HCT116 (cell line): ENCODE measurements at regions not wholly inside any gene's neighbourhood (a gene's known extent, or its start where the extent isn't known, plus 50 kb on each side); places are given as distances from the start of the nearest gene placed in this dataset.

Source experiments
- ATAC-seq: fragments of 200-7000 bp; cut with Tn5 transposase; 2 replicates; pipeline ENCODE4 v1.9.1; 2020; ENCODE audit warnings: mild to moderate bottlenecking, moderate library complexity
- BruUV-seq: library from RNA; stranded (reverse); fragments of 400-500 nt; replicated peaks from 2 replicates; lab custom pipeline; 2021; lab: Mats Ljungman, UMichigan
- CTCF ChIA-PET: fragments of 300-600 bp; sonication (Branson Sonifier 250); formaldehyde crosslinking; loops from one replicate; lab custom pipeline; 2021; ENCODE audit warnings: antibody characterized with exemption; lab: Charles Lee
- POLR2A ChIA-PET: fragments of 300-600, 350-600 bp; sonication (Branson Sonifier 250); formaldehyde crosslinking; loops from one replicate; lab custom pipeline; 2021; ENCODE audit warnings: antibody characterized with exemption; lab: Charles Lee
- RAD21 ChIA-PET, 2 experiments: fragments of 300-600 bp; sonication (Branson Sonifier 250); formaldehyde crosslinking; loops; one replicate each; lab custom pipeline; 2023; ENCODE audit warnings: low total read pairs in 2 of 2; ENCODE audit not compliant: uncharacterized antibody in 2 of 2, unreplicated experiment in 2 of 2, low non-redundant PET in 1 of 2; lab: Charles Lee
- DNase-seq: peaks from one replicate; pipeline ENCODE4 v3.0.0-alpha.2; 2010; ENCODE audit warnings: low read depth, low spot score
- H2AFZ ChIP-seq: fragments of 200-600 bp; shearing (Covaris generic), sonication (generic); 2 replicates; pipeline ENCODE4 v1.6.1; 2017; ENCODE audit warnings: low read depth, mixed run types, mixed read lengths, antibody characterized with exemption, low read length; ENCODE audit not compliant: poor library complexity, severe bottlenecking
- H3K27ac ChIP-seq: 2 replicates; pipeline ENCODE4 v1.5.1; 2012; ENCODE audit warnings: low read depth, low read length
- H3K27me3 ChIP-seq: fragments of 200-600 bp; sonication (generic); 2 replicates; pipeline ENCODE4 v1.6.1; 2016; ENCODE audit warnings: mixed run types, low read length, mixed read lengths; ENCODE audit not compliant: insufficient read depth
- H3K36me3 ChIP-seq, 2 experiments: fragments of 200-500 bp in 1 of 2; fragments of 200-600 bp in 1 of 2; sonication (Bioruptor generic) in 1 of 2; sonication (generic) in 1 of 2; 2 replicates each; pipeline versions ENCODE4 v1.5.1 to v1.6.1; 2014 to 2016; ENCODE audit warnings: low read length in 2 of 2, inconsistent platforms in 1 of 2, mixed read lengths in 1 of 2, mixed run types in 1 of 2; ENCODE audit not compliant: insufficient read depth in 2 of 2, control insufficient read depth in 1 of 2
- H3K4me1 ChIP-seq, 2 experiments: fragments of 200-600 bp in 1 of 2; sonication (generic) in 1 of 2; 2 replicates each; pipeline versions ENCODE4 v1.5.1 to v1.6.1; 2012 to 2017; ENCODE audit warnings: low read length in 2 of 2, inconsistent platforms in 1 of 2, mild to moderate bottlenecking in 1 of 2, mixed read lengths in 1 of 2, mixed run types in 1 of 2, moderate library complexity in 1 of 2; ENCODE audit not compliant: insufficient read depth in 2 of 2, control insufficient read depth in 1 of 2
- H3K4me2 ChIP-seq: fragments of 200-600 bp; sonication (generic); 2 replicates; pipeline ENCODE4 v1.6.1; 2017; ENCODE audit warnings: mixed run types, low read length, mixed read lengths
- H3K4me3 ChIP-seq, 2 experiments: fragments of 200-600 bp in 1 of 2; sonication (generic) in 1 of 2; replicated peaks in 1 of 2; 2 replicates each; pipeline ENCODE4 v1.5.1; 2011 to 2016; ENCODE audit warnings: low read length in 2 of 2, control low read depth in 1 of 2, low read depth in 1 of 2, mild to moderate bottlenecking in 1 of 2, mixed read lengths in 1 of 2, mixed run types in 1 of 2
- H3K79me2 ChIP-seq: fragments of 200-600 bp; sonication (generic); 2 replicates; pipeline ENCODE4 v1.6.1; 2017; ENCODE audit warnings: mild to moderate bottlenecking, mixed run types, low read length, moderate library complexity, mixed read lengths; ENCODE audit not compliant: insufficient read depth
- H3K9ac ChIP-seq: fragments of 200-600 bp; sonication (generic); 2 replicates; pipeline ENCODE4 v1.6.1; 2016; ENCODE audit warnings: low read length, mixed read lengths
- H3K9me2 ChIP-seq: fragments of 200-600 bp; sonication (generic), shearing (Covaris generic); 2 replicates; pipeline ENCODE4 v1.6.1; 2017; ENCODE audit warnings: mixed run types, mild to moderate bottlenecking, moderate library complexity; ENCODE audit not compliant: insufficient read depth
- H3K9me3 ChIP-seq, 2 experiments: fragments of 200-500 bp in 1 of 2; fragments of 200-600 bp in 1 of 2; sonication (Bioruptor generic) in 1 of 2; sonication (generic) in 1 of 2; 2 replicates each; pipeline ENCODE4 v1.6.1; 2014 to 2017; ENCODE audit warnings: low read length in 2 of 2, mixed read lengths in 2 of 2, inconsistent platforms in 1 of 2, low read depth in 1 of 2, mild to moderate bottlenecking in 1 of 2, mixed run types in 1 of 2, moderate library complexity in 1 of 2; ENCODE audit not compliant: control insufficient read depth in 1 of 2, insufficient read depth in 1 of 2
- H4K20me1 ChIP-seq: fragments of 200-600 bp; sonication (generic), shearing (Covaris generic); 2 replicates; pipeline ENCODE4 v1.6.1; 2017; ENCODE audit warnings: mixed run types, mild to moderate bottlenecking, moderate library complexity; ENCODE audit not compliant: insufficient read depth
- CBX3 ChIP-seq: IDR thresholded peaks from 2 replicates; pipeline ENCODE4 v1.6.1; 2012; ENCODE audit warnings: low read depth
- CEBPB ChIP-seq: IDR thresholded peaks from 2 replicates; pipeline ENCODE4 v1.6.1; 2012; ENCODE audit warnings: low read depth
- EGR1 ChIP-seq: IDR thresholded peaks from 2 replicates; pipeline ENCODE4 v1.6.1; 2012; ENCODE audit warnings: low read depth
- ELF1 ChIP-seq: IDR thresholded peaks from 2 replicates; pipeline ENCODE4 v1.6.1; 2012; ENCODE audit warnings: low read depth, borderline replicate concordance
- POLR2AphosphoS5 ChIP-seq: IDR thresholded peaks from 2 replicates; pipeline ENCODE4 v1.6.1; 2011; ENCODE audit warnings: mild to moderate bottlenecking, low read depth, low read length, moderate library complexity
- SIN3A ChIP-seq: IDR thresholded peaks from 2 replicates; pipeline ENCODE4 v1.6.1; 2012; ENCODE audit warnings: low read depth
- SP1 ChIP-seq: IDR thresholded peaks from 2 replicates; pipeline ENCODE4 v1.6.1; 2012; ENCODE audit warnings: low read depth
- YY1 ChIP-seq: IDR thresholded peaks from 2 replicates; pipeline ENCODE4 v1.6.1; 2011; ENCODE audit warnings: low read length, low read depth, moderate library complexity, mild to moderate bottlenecking; ENCODE audit not compliant: insufficient replicate concordance; ENCODE audit errors: extremely low read depth
- ZFX ChIP-seq: fragments of 450-650 bp; IDR thresholded peaks from 2 replicates; pipeline ENCODE4 v1.6.1; 2017
- ZNF274 ChIP-seq: fragments of 200-500 bp; sonication (Bioruptor generic); IDR thresholded peaks from 2 replicates; pipeline ENCODE4 v1.6.1; 2014; ENCODE audit warnings: mild to moderate bottlenecking, low read depth, low read length, inconsistent platforms
- intact Hi-C: fragments of 100-400 bp; cut with micrococcal nuclease; formaldehyde crosslinking; loops from 2 replicates; pipeline ENCODE4 v1.10.0; 2022
- TF ChIP-seq, protein P1 (sequence below): IDR thresholded peaks from 2 replicates; pipeline ENCODE4 v1.6.1; 2011; ENCODE audit warnings: mild to moderate bottlenecking, low read length, moderate library complexity; ENCODE audit not compliant: insufficient replicate concordance; ENCODE audit errors: extremely low read depth
- TF ChIP-seq, protein P2 (sequence below), 3 experiments: fragments of 200-600 bp in 1 of 3; sonication (generic) in 1 of 3; IDR thresholded peaks in 2 of 3; conservative IDR thresholded peaks in 1 of 3; 2 replicates each; pipeline ENCODE4 v1.5.1; 2012 to 2017; ENCODE audit warnings: low read depth in 2 of 3, low read length in 2 of 3, antibody characterized with exemption in 1 of 3, borderline replicate concordance in 1 of 3, control low read depth in 1 of 3, mild to moderate bottlenecking in 1 of 3, mixed read lengths in 1 of 3, mixed run types in 1 of 3, moderate library complexity in 1 of 3; ENCODE audit not compliant: insufficient read depth in 1 of 3
- TF ChIP-seq, protein P3 (sequence below): IDR thresholded peaks from 2 replicates; pipeline ENCODE4 v1.6.1; 2012

DNA sequence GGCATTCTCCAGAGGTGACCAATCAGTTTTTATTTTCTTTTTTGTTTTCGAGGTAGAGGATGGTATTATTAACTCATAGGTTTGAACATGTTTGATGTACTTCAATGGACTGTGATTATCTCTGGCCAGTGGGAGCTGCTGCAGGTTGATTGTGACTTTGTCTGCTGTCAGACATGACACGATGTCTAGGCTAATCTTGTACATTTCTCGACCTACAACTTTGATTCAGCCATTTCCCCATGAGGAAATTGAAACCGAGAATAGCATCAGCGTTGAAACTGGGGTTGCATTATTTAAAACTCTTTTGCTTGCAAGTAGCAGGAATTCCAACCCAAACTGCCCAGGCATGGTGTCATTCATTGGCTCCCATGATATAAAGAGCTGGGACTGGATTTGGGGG lies 218.9 kb downstream of the CDH26 start:
- Histone ChIP-seq H3K79me2 (no peaks in the 10 kb centered on the region), H2AFZ (no peak overlapping the region), H3K27ac (no peak overlapping the region), H3K4me1 (no peaks in the 10 kb centered on the region), H3K36me3 (no peaks in the 10 kb centered on the region), H3K4me3 (no peak overlapping the region), H3K9ac (no peak overlapping the region), H3K9me3 (no peaks in the 10 kb centered on the region), H3K4me2 (no peak overlapping the region), H3K27me3 (0 out of 2 replicates have a peak, but pooled peaks cover 5% of the 10 kb centered on the region)
- intact Hi-C loops: no loop called here
- ATAC-seq (no peak), DNase-seq (no peak)
- POLR2A ChIA-PET: no interaction called here
- CTCF ChIA-PET: no interaction called here
- BruUV-seq: no TSS peak
- TF ChIP-seq, protein P1, sequence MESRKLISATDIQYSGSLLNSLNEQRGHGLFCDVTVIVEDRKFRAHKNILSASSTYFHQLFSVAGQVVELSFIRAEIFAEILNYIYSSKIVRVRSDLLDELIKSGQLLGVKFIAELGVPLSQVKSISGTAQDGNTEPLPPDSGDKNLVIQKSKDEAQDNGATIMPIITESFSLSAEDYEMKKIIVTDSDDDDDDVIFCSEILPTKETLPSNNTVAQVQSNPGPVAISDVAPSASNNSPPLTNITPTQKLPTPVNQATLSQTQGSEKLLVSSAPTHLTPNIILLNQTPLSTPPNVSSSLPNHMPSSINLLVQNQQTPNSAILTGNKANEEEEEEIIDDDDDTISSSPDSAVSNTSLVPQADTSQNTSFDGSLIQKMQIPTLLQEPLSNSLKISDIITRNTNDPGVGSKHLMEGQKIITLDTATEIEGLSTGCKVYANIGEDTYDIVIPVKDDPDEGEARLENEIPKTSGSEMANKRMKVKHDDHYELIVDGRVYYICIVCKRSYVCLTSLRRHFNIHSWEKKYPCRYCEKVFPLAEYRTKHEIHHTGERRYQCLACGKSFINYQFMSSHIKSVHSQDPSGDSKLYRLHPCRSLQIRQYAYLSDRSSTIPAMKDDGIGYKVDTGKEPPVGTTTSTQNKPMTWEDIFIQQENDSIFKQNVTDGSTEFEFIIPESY: no peak
- no peak for TF ChIP-seq ELF1
- TF ChIP-seq, all 23 proteins: peak for 0
- Histone ChIP-seq H4K20me1 (no peaks in the 10 kb centered on the region), H3K9me2 (no peaks in the 10 kb centered on the region)
- RAD21 ChIA-PET: no interaction called here

DNA sequence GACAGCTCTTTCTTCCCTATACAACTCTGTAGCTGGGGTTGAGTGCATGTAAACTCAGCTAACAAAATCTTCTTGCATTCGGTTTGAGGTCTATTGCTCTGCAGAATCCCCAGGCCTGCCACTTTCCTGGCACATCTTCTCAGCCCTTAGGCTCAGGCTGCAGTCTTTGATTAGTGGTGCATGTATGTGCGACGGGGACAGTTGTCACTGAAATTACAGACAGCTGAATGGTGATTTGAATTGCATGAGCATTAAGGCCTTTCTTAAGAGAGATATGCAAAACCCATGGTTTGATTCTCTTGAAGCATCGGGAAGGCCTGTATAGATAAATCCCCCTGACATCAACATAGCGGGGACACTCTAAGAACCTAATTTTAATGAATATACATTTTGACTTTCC lies 222.8 kb downstream of the CDH26 start:
- POLR2A ChIA-PET: no interaction called here
- ATAC-seq: no peak
- 0 out of 2 replicates have a peak, but pooled peaks cover 5% of the 10 kb centered on the region for H3K27me3 ChIP-seq
- no peak for TF ChIP-seq SIN3A
- no peak for TF ChIP-seq SP1
- TF ChIP-seq, protein P2, sequence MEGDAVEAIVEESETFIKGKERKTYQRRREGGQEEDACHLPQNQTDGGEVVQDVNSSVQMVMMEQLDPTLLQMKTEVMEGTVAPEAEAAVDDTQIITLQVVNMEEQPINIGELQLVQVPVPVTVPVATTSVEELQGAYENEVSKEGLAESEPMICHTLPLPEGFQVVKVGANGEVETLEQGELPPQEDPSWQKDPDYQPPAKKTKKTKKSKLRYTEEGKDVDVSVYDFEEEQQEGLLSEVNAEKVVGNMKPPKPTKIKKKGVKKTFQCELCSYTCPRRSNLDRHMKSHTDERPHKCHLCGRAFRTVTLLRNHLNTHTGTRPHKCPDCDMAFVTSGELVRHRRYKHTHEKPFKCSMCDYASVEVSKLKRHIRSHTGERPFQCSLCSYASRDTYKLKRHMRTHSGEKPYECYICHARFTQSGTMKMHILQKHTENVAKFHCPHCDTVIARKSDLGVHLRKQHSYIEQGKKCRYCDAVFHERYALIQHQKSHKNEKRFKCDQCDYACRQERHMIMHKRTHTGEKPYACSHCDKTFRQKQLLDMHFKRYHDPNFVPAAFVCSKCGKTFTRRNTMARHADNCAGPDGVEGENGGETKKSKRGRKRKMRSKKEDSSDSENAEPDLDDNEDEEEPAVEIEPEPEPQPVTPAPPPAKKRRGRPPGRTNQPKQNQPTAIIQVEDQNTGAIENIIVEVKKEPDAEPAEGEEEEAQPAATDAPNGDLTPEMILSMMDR (IDR thresholded peaks at IDR 0.05 in 2 of 3, conservative IDR thresholded peaks at IDR 0.05 in 1 of 3; ENCODE audit: borderline replicate concordance in 1 of 3, insufficient read depth in 1 of 3, low read depth in 2 of 3, low read length in 2 of 3): no peak
- TF ChIP-seq CBX3: no peak
- TF ChIP-seq POLR2AphosphoS5: no peak
- no peak for TF ChIP-seq EGR1
- no peak for TF ChIP-seq YY1
- no peak for TF ChIP-seq ZFX
- no peak for TF ChIP-seq CEBPB
- TF ChIP-seq, protein P3, sequence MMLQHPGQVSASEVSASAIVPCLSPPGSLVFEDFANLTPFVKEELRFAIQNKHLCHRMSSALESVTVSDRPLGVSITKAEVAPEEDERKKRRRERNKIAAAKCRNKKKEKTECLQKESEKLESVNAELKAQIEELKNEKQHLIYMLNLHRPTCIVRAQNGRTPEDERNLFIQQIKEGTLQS: no peak
- no peak for TF ChIP-seq ZNF274
- TF ChIP-seq, all 23 proteins: peak for 0
- no peak overlapping the region for H3K4me3 ChIP-seq
- CTCF ChIA-PET: no interaction called here
- no peak overlapping the region for H3K4me2 ChIP-seq
- H3K4me1 ChIP-seq: no peaks in the 10 kb centered on the region
- no peaks in the 10 kb centered on the region for H3K9me3 ChIP-seq
- no peak for DNase-seq
- RAD21 ChIA-PET: no interaction called here
- H3K36me3 ChIP-seq: no peaks in the 10 kb centered on the region
- H3K27ac ChIP-seq: no peak overlapping the region
- intact Hi-C loops: no loop called here
- BruUV-seq: no TSS peak
- no peak overlapping the region for H3K9ac ChIP-seq
- no peaks in the 10 kb centered on the region for H3K9me2 ChIP-seq
- H2AFZ ChIP-seq: no peak overlapping the region
- H4K20me1 ChIP-seq: no peaks in the 10 kb centered on the region
- H3K79me2 ChIP-seq: no peaks in the 10 kb centered on the region
